Small intestine (tissue), 7 donors: ENCODE measurements at regions not wholly inside any gene's neighbourhood (a gene's known extent, or its start where the extent isn't known, plus 50 kb on each side); places are given as distances from the start of the nearest gene placed in this dataset.
"Not testable (repeated sequence)": the region's sequence is repeated elsewhere in the genome, so short reads cannot be mapped to it uniquely, and the experiment has no call there.

Source experiments
- DNase-seq, 2 donors: peaks; one replicate each; pipeline versions ENCODE4 v3.0.0 to v3.0.0-alpha.2; 2013
- FAIRE-seq: peaks from 2 replicates; lab custom pipeline; 2012; peaks lifted over from hg19 to GRCh38; lab: Jason Lieb, UNC
- H3K27ac ChIP-seq, 3 donors: one replicate each; pipeline ENCODE4 v1.5.1; 2013; ENCODE audit warnings: low read length in 2 of 3, mild to moderate bottlenecking in 2 of 3, control low read depth in 1 of 3, inconsistent platforms in 1 of 3, low read depth in 1 of 3, moderate library complexity in 1 of 3
- H3K27me3 ChIP-seq, 3 donors: one replicate each; pipeline ENCODE4 v1.6.1; 2013; ENCODE audit warnings: low read length in 3 of 3, inconsistent platforms in 1 of 3; ENCODE audit not compliant: control insufficient read depth in 3 of 3, insufficient read depth in 3 of 3
- H3K36me3 ChIP-seq, 3 donors: one replicate each; pipeline ENCODE4 v1.6.1; 2013; ENCODE audit warnings: low read length in 3 of 3, inconsistent platforms in 1 of 3, low read depth in 1 of 3, mild to moderate bottlenecking in 1 of 3, moderate library complexity in 1 of 3; ENCODE audit not compliant: control insufficient read depth in 3 of 3, insufficient read depth in 2 of 3
- H3K4me1 ChIP-seq, 3 donors: one replicate each; pipeline ENCODE4 v1.6.1; 2013; ENCODE audit warnings: low read length in 2 of 3, inconsistent platforms in 1 of 3, low read depth in 1 of 3, mild to moderate bottlenecking in 1 of 3, moderate library complexity in 1 of 3; ENCODE audit not compliant: control insufficient read depth in 3 of 3, insufficient read depth in 2 of 3
- H3K4me3 ChIP-seq, 3 donors: one replicate each; pipeline ENCODE4 v1.5.1; 2013; ENCODE audit warnings: low read length in 3 of 3, control low read depth in 1 of 3, inconsistent platforms in 1 of 3, low read depth in 1 of 3, mild to moderate bottlenecking in 1 of 3, moderate library complexity in 1 of 3
- H3K9me3 ChIP-seq, 2 donors: one replicate each; pipeline ENCODE4 v1.6.1; 2013; ENCODE audit warnings: low read depth in 1 of 2, low read length in 1 of 2; ENCODE audit not compliant: control insufficient read depth in 2 of 2, insufficient read depth in 1 of 2
- WGBS, 3 donors: extraction: QIAGEN DNeasy Blood & Tissue Kit; methylation state at CpG; one replicate each; pipeline ENCODE4 v1.1.7; 2013; 5-methylcytosine and 5-hydroxymethylcytosine counted together
- donor health status: healthy with polysubstance abuse.
- donor health status: control.
- donor health status: control.
- donor health status: Bipolar disorder and iron deficiency.
- donor health status: healthy.

- not testable (repeated sequence) for H3K27me3 ChIP-seq, FAIRE-seq, H3K27ac ChIP-seq, H3K4me1 ChIP-seq, DNase-seq, H3K36me3 ChIP-seq, H3K9me3 ChIP-seq, H3K4me3 ChIP-seq
- WGBS, 3 donors = 50 to 58% (median 56%) methylated on average over 1 of the region's 1 CpG
These were observed 78.7 kb downstream of the CCDC74A start for GRCh38 chr2:131606366-131606765.

- H3K27me3 ChIP-seq, H3K4me3 ChIP-seq, FAIRE-seq, H3K36me3 ChIP-seq, H3K9me3 ChIP-seq, DNase-seq, H3K27ac ChIP-seq, H3K4me1 ChIP-seq: not testable (repeated sequence)
- 67 to 69% (median 68%) methylated on average over 5 of the region's 5 CpGs for WGBS, 3 donors
These were observed 79.4 kb downstream of the CCDC74A start for GRCh38 chr2:131607056-131607455.

GRCh38 chr2:131614539-131614938 is 86.9 kb downstream of the CCDC74A start:
- WGBS, 3 donors = 84 to 86% (median 85%) methylated on average over 3 of the region's 3 CpGs
- H3K27ac ChIP-seq, FAIRE-seq: not testable (repeated sequence)

GRCh38 chr2:131618320-131618719 is 90.6 kb downstream of the CCDC74A start:
- H3K4me3 ChIP-seq, H3K27ac ChIP-seq, FAIRE-seq, H3K36me3 ChIP-seq, H3K27me3 ChIP-seq, H3K4me1 ChIP-seq, H3K9me3 ChIP-seq, DNase-seq: not testable (repeated sequence)
- WGBS, 3 donors = 82 to 90% (median 85%) methylated on average over 3 of the region's 3 CpGs

More at GRCh38 chr2:131614539-131614938, 86.9 kb downstream of the CCDC74A start:
- not testable (repeated sequence) for H3K9me3 ChIP-seq, H3K4me3 ChIP-seq, H3K27me3 ChIP-seq, H3K4me1 ChIP-seq, DNase-seq, H3K36me3 ChIP-seq

GRCh38 chr2:131622874-131623273 is 95.2 kb downstream of the CCDC74A start:
- H3K4me1 ChIP-seq, H3K4me3 ChIP-seq, DNase-seq, H3K27me3 ChIP-seq, H3K27ac ChIP-seq, H3K9me3 ChIP-seq, H3K36me3 ChIP-seq, FAIRE-seq: not testable (repeated sequence)
- 81 to 86% (median 83%) methylated on average over 2 of the region's 2 CpGs for WGBS, 3 donors

GRCh38 chr2:131626011-131626410 is 98.3 kb downstream of the CCDC74A start:
- H3K9me3 ChIP-seq, H3K36me3 ChIP-seq, H3K27me3 ChIP-seq, H3K27ac ChIP-seq, H3K4me1 ChIP-seq, DNase-seq, H3K4me3 ChIP-seq, FAIRE-seq: not testable (repeated sequence)
- 79 to 89% (median 88%) methylated on average over 10 of the region's 10 CpGs for WGBS, 3 donors

GRCh38 chr2:131626565-131626964 is 98.9 kb downstream of the CCDC74A start:
- H3K9me3 ChIP-seq, H3K4me3 ChIP-seq, H3K27ac ChIP-seq, FAIRE-seq, H3K27me3 ChIP-seq, H3K4me1 ChIP-seq, H3K36me3 ChIP-seq, DNase-seq: not testable (repeated sequence)
- 91% methylated on average over 19 of the region's 19 CpGs for WGBS, 3 donors

- H3K27me3 ChIP-seq, H3K4me3 ChIP-seq, H3K36me3 ChIP-seq, H3K27ac ChIP-seq, FAIRE-seq, DNase-seq, H3K4me1 ChIP-seq, H3K9me3 ChIP-seq: not testable (repeated sequence)
- 44 to 70% (median 59%) methylated on average over 2 of the region's 2 CpGs for WGBS, 3 donors
These were observed 100.1 kb downstream of the CCDC74A start for GRCh38 chr2:131627777-131628176.

GRCh38 chr2:131631648-131632047 is 104.0 kb downstream of the CCDC74A start:
- not testable (repeated sequence) for H3K9me3 ChIP-seq, FAIRE-seq

More at GRCh38 chr2:131631648-131632047, 104.0 kb downstream of the CCDC74A start:
- not testable (repeated sequence) for H3K36me3 ChIP-seq, H3K4me3 ChIP-seq, H3K4me1 ChIP-seq, H3K27ac ChIP-seq, H3K27me3 ChIP-seq, DNase-seq
- 90 to 100% (median 96%) methylated on average over 2 of the region's 2 CpGs for WGBS, 3 donors
